Endothelial cell of umbilical vein (primary cell): ENCODE measurements at regions not wholly inside any gene's neighbourhood (a gene's known extent, or its start where the extent isn't known, plus 50 kb on each side); places are given as distances from the start of the nearest gene placed in this dataset.

Source experiments
- BruUV-seq: library from RNA; stranded (reverse); fragments of 400-500 nt; replicated peaks from 2 replicates; lab custom pipeline; 2021; lab: Mats Ljungman, UMichigan
- CTCF ChIA-PET: fragments of 300-600, 350-600 bp; sonication (Branson Sonifier 250); formaldehyde crosslinking; loops from one replicate; lab custom pipeline; 2021; ENCODE audit warnings: antibody characterized with exemption, inconsistent platforms; lab: Charles Lee
- POLR2A ChIA-PET: fragments of 300-600, 350-600 bp; sonication (Branson Sonifier 250); formaldehyde crosslinking; loops from one replicate; lab custom pipeline; 2021; ENCODE audit warnings: antibody characterized with exemption, inconsistent platforms; lab: Charles Lee
- DNase-seq: peaks from one replicate; pipeline ENCODE4 v3.0.0-alpha.2; 2011; ENCODE audit warnings: low read depth, low spot score
- FAIRE-seq: peaks from 2 replicates; lab custom pipeline; 2011; peaks lifted over from hg19 to GRCh38; lab: Jason Lieb, UNC
- H2AFZ ChIP-seq: 2 replicates; pipeline ENCODE4 v1.6.0; 2012; ENCODE audit warnings: low read depth, low read length, control low read depth, inconsistent platforms
- H3K27ac ChIP-seq: 2 replicates; pipeline ENCODE4 v1.5.1; 2011; ENCODE audit warnings: low read depth, mild to moderate bottlenecking, control low read depth, low read length, moderate library complexity; ENCODE audit not compliant: insufficient read depth
- H3K27me3 ChIP-seq, 2 experiments: 2 replicates each; pipeline versions ENCODE4 v1.6.0 to v1.6.1; 2011; ENCODE audit warnings: low read length in 2 of 2, mixed read lengths in 1 of 2; ENCODE audit not compliant: control insufficient read depth in 2 of 2, insufficient read depth in 2 of 2
- H3K36me3 ChIP-seq, 2 experiments: 2 replicates in 1 of 2; 3 replicates in 1 of 2; pipeline ENCODE4 v1.5.1; 2011; ENCODE audit warnings: low read length in 2 of 2, mild to moderate bottlenecking in 1 of 2, moderate library complexity in 1 of 2; ENCODE audit not compliant: control insufficient read depth in 2 of 2, insufficient read depth in 2 of 2; ENCODE audit errors: extremely low read depth in 1 of 2
- H3K4me1 ChIP-seq: 3 replicates; pipeline ENCODE4 v1.5.1; 2011; ENCODE audit warnings: mild to moderate bottlenecking, low read length; ENCODE audit not compliant: control insufficient read depth, insufficient read depth; ENCODE audit errors: extremely low read depth
- H3K4me2 ChIP-seq: 2 replicates; pipeline ENCODE4 v1.6.1; 2011; ENCODE audit warnings: low read length, control low read depth, mixed read lengths; ENCODE audit not compliant: insufficient read depth
- H3K4me3 ChIP-seq, 3 experiments: fragments of 200-600 bp in 1 of 3; sonication (generic), shearing (Covaris generic) in 1 of 3; replicated peaks in 1 of 3; 2 replicates each; pipeline ENCODE4 v1.5.1; 2011 to 2016; ENCODE audit warnings: control low read depth in 3 of 3, low read length in 3 of 3, mild to moderate bottlenecking in 2 of 3, inconsistent platforms in 1 of 3, low read depth in 1 of 3, moderate library complexity in 1 of 3; ENCODE audit not compliant: insufficient read depth in 1 of 3
- H3K79me2 ChIP-seq: 2 replicates; pipeline ENCODE4 v1.6.0; 2012; ENCODE audit warnings: low read length, inconsistent platforms; ENCODE audit not compliant: control insufficient read depth, insufficient read depth
- H3K9ac ChIP-seq: replicated peaks from 2 replicates; pipeline ENCODE3; 2011; ENCODE audit warnings: low read length, control low read depth; ENCODE audit not compliant: insufficient read depth; ENCODE audit errors: extremely low read depth
- H3K9me1 ChIP-seq: replicated peaks from 3 replicates; pipeline ENCODE4 v1.6.0; 2011; ENCODE audit warnings: mild to moderate bottlenecking, low read length; ENCODE audit not compliant: control insufficient read depth, insufficient read depth; ENCODE audit errors: extremely low read depth
- H3K9me3 ChIP-seq: replicated peaks from 2 replicates; pipeline ENCODE4 v1.5.1; 2012; ENCODE audit warnings: low read length, inconsistent platforms; ENCODE audit not compliant: control insufficient read depth, insufficient read depth
- H4K20me1 ChIP-seq: replicated peaks from 2 replicates; pipeline ENCODE3; 2011; ENCODE audit warnings: mild to moderate bottlenecking, low read length; ENCODE audit not compliant: control insufficient read depth, insufficient read depth; ENCODE audit errors: extremely low read depth
- EZH2 ChIP-seq: IDR thresholded peaks from 2 replicates; pipeline ENCODE4 v1.6.1; 2012; ENCODE audit warnings: borderline replicate concordance, low read depth, mild to moderate bottlenecking, moderate library complexity, low read length, inconsistent platforms; ENCODE audit not compliant: severe bottlenecking
- FOS ChIP-seq: IDR thresholded peaks from 2 replicates; pipeline ENCODE4 v1.6.1; 2011; ENCODE audit warnings: mild to moderate bottlenecking, low read length, moderate library complexity, borderline replicate concordance; ENCODE audit not compliant: insufficient read depth
- GATA2 ChIP-seq: IDR thresholded peaks from 2 replicates; pipeline ENCODE4 v1.7.0; 2011; ENCODE audit warnings: low read depth, mild to moderate bottlenecking, moderate library complexity, mixed read lengths, low read length; ENCODE audit not compliant: insufficient read length, insufficient read depth
- JUN ChIP-seq: IDR thresholded peaks from 2 replicates; pipeline ENCODE4 v1.6.1; 2011; ENCODE audit warnings: borderline replicate concordance, low read depth; ENCODE audit not compliant: insufficient read length, insufficient read depth
- MYC ChIP-seq: IDR thresholded peaks from one replicate; pipeline ENCODE4 v1.6.1; 2011; ENCODE audit warnings: mild to moderate bottlenecking, low read depth, low read length
- POLR2A ChIP-seq: IDR thresholded peaks from 2 replicates; pipeline ENCODE4 v1.6.1; 2012; ENCODE audit warnings: low read depth, mild to moderate bottlenecking, control low read depth, low read length
- POLR2AphosphoS5 ChIP-seq: IDR thresholded peaks from 2 replicates; pipeline ENCODE4 v1.6.1; 2012; ENCODE audit warnings: low read depth, mild to moderate bottlenecking, control low read depth, low read length, moderate library complexity; ENCODE audit not compliant: insufficient read depth
- dilution Hi-C: fragments of 300-500 bp; cut with MboI; formaldehyde crosslinking; loops from one replicate; pipeline ENCODE4 v1.15.0; 2019; ENCODE audit warnings: low sequenced_read_pairs; ENCODE audit not compliant: extremely low pct_ligation_motif_present
- intact Hi-C: fragments of 100-400 bp; cut with micrococcal nuclease; formaldehyde crosslinking; loops from one replicate; pipeline ENCODE4 v1.10.0; 2022
- TF ChIP-seq, protein P1 (sequence below), 2 donors: IDR thresholded peaks; 1 replicate in 1 of 2; 2 replicates in 1 of 2; pipeline ENCODE4 v1.5.1; 2011; ENCODE audit warnings: low read length in 2 of 2, mild to moderate bottlenecking in 2 of 2, moderate library complexity in 2 of 2, control low read depth in 1 of 2, inconsistent platforms in 1 of 2, low read depth in 1 of 2; ENCODE audit not compliant: insufficient read depth in 1 of 2; ENCODE audit errors: extremely low read depth in 1 of 2
- TF ChIP-seq, protein P2 (sequence below): IDR thresholded peaks from 2 replicates; pipeline ENCODE4 v1.6.1; 2011; ENCODE audit not compliant: insufficient read depth, insufficient read length

DNA sequence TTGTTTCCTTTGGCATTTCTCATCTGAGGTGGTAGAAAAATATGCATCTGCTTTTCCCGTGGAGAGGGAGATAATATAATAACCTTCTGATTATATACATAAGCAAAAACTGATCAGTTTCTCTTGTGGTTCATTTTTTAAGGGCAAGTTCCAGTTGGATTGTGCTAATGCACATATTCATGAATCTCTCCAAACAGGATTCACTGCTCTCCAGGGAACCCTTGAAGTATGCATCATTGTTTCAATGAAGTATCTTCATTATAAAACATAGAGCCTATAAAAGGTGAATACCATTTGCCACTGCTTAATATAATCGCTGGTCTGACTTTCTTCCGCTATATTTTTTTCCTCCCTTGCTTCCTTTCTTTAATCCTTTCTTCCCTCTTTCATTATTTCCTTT lies 384.7 kb downstream of the FIGN start:
- no peaks in the 10 kb centered on the region for H3K79me2 ChIP-seq
- dilution Hi-C loops, result no loop called here
- no peak for FAIRE-seq

More for the DNA sequence above, 384.7 kb downstream of the FIGN start:
- ChIA-PET POLR2A (no interaction called here), CTCF (interaction anchor here (1.0 to 1.7 kb wide), 3 partner anchors 11 to 169 kb away, joined by 3 to 6 read pairs (median 5); no protein-coding TSS in a partner anchor)
- H3K36me3 ChIP-seq, result no peaks in the 10 kb centered on the region
- no peak overlapping the region for H3K9ac ChIP-seq
- TF ChIP-seq, protein P1, sequence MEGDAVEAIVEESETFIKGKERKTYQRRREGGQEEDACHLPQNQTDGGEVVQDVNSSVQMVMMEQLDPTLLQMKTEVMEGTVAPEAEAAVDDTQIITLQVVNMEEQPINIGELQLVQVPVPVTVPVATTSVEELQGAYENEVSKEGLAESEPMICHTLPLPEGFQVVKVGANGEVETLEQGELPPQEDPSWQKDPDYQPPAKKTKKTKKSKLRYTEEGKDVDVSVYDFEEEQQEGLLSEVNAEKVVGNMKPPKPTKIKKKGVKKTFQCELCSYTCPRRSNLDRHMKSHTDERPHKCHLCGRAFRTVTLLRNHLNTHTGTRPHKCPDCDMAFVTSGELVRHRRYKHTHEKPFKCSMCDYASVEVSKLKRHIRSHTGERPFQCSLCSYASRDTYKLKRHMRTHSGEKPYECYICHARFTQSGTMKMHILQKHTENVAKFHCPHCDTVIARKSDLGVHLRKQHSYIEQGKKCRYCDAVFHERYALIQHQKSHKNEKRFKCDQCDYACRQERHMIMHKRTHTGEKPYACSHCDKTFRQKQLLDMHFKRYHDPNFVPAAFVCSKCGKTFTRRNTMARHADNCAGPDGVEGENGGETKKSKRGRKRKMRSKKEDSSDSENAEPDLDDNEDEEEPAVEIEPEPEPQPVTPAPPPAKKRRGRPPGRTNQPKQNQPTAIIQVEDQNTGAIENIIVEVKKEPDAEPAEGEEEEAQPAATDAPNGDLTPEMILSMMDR (IDR thresholded peaks at IDR 0.05; ENCODE audit: extremely low read depth in 1 of 2, insufficient read depth in 1 of 2, low read depth in 1 of 2, low read length in 2 of 2), result no peak
- TF ChIP-seq MYC (no peak), POLR2AphosphoS5 (no peak), JUN (no peak), POLR2A (no peak), FOS (no peak), EZH2 (no peak), GATA2 (no peak)
- TF ChIP-seq, protein P2, sequence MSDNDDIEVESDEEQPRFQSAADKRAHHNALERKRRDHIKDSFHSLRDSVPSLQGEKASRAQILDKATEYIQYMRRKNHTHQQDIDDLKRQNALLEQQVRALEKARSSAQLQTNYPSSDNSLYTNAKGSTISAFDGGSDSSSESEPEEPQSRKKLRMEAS, result no peak
- intact Hi-C loops, result no loop called here
- peaks cover 40% of the 10 kb centered on the region for H3K4me1 ChIP-seq
- H3K9me3 ChIP-seq, result no peaks in the 10 kb centered on the region
- no peak overlapping the region for H2AFZ ChIP-seq
- no peak overlapping the region for H3K27ac ChIP-seq
- H3K4me2 ChIP-seq, result no peak overlapping the region
- DNase-seq, result no peak
- no peak overlapping the region for H3K4me3 ChIP-seq
- no peaks in the 10 kb centered on the region for H4K20me1 ChIP-seq
- H3K9me1 ChIP-seq, result no peaks in the 10 kb centered on the region
- no TSS peak for BruUV-seq
- no peaks in the 10 kb centered on the region for H3K27me3 ChIP-seq
